SK-N-MC (cell line): ENCODE measurements at regions not wholly inside any gene's neighbourhood (a gene's known extent, or its start where the extent isn't known, plus 50 kb on each side); places are given as distances from the start of the nearest gene placed in this dataset.
"Not testable (repeated sequence)": the region's sequence is repeated elsewhere in the genome, so short reads cannot be mapped to it uniquely, and the experiment has no call there.

ENCODE experiments used
- FOXP2 ChIP-seq: optimal IDR thresholded peaks from 2 replicates; pipeline ENCODE3; 2011; ENCODE audit warnings: mild to moderate bottlenecking, moderate library complexity; ENCODE audit not compliant: insufficient read depth; ENCODE audit errors: extremely low read length, control extremely low read depth
- POLR2AphosphoS5 ChIP-seq: IDR thresholded peaks from 2 replicates; pipeline ENCODE4 v1.6.1; 2012; ENCODE audit warnings: mild to moderate bottlenecking, low read depth, low read length, borderline replicate concordance

DNA sequence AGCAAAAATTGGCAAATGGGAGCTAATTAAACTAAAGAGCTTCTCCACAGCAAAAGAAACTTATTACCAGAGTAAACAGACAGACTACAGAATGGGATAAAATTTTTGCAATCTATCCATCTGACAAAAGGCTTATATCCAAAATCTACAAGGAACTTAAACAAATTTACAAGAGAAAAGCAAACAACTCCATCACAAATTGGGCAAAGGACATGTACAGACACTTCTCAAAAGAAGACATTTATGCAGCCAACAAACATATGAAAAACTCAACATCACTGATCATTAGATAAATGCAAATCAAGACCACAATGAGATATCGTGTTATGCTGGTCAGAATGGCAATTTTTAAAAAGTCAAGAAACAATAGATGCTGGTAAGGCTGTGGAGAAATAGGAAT, 315.6 kb downstream of the DMAC1 start:
- not testable (repeated sequence) for TF ChIP-seq POLR2AphosphoS5, FOXP2
